ENCODE measurements at regions not wholly inside any gene's neighbourhood (a gene's known extent, or its start where the extent isn't known, plus 50 kb on each side); places are given as distances from the start of the nearest gene placed in this dataset.

GRCh38 chr1:55552636-55553035 is 337.5 kb upstream of the USP24 start (continued):
- TF ChIP-seq BRCA1 (IDR thresholded peaks at IDR 0.05; ENCODE audit: low read depth, low read length) = no peak
- TF ChIP-seq BACH1 (IDR thresholded peaks at IDR 0.05; ENCODE audit: borderline replicate concordance) = no peak
- TF ChIP-seq RFX5 (IDR thresholded peaks at IDR 0.05; ENCODE audit: low read depth, low read length) = no peak
- no peak for TF ChIP-seq ETV6 (conservative IDR thresholded peaks at IDR 0.05 in 1 of 2, IDR thresholded peaks at IDR 0.05 in 1 of 2; ENCODE audit: borderline replicate concordance in 1 of 2, low read depth in 1 of 2)
- TF ChIP-seq NFYA (IDR thresholded peaks at IDR 0.05; ENCODE audit: borderline replicate concordance, low read depth, low read length) = no peak

- ATAC-seq = no peak
- SMC1A ChIA-PET (ENCODE audit: uncharacterized antibody, unreplicated experiment) = no interaction called here
- no peak for DNase-seq (ENCODE audit: low read depth, low spot score)
- Histone ChIP-seq H3K9me3 (replicated peaks; ENCODE audit: control insufficient read depth, insufficient read depth, low read length) (no peaks in the 10 kb centered on the region), H4K20me1 (ENCODE audit: control insufficient read depth, insufficient read depth) (no peaks in the 10 kb centered on the region), H3K4me3 (no peak overlapping the region), H3K4me2 (ENCODE audit: control insufficient read depth, insufficient read depth) (no peak overlapping the region), H2AFZ (ENCODE audit: control insufficient read depth, low read depth, low read length) (no peak overlapping the region), H3K9ac (ENCODE audit: control insufficient read depth, insufficient read depth, low read length) (no peak overlapping the region), H3K27ac (ENCODE audit: control insufficient read depth, insufficient read depth) (no peak overlapping the region), H3K36me3 (ENCODE audit: control insufficient read depth in 2 of 2, insufficient read depth in 2 of 2, low read length in 1 of 2) (no peaks in the 10 kb centered on the region), H3K79me2 (ENCODE audit: control insufficient read depth, insufficient read depth, low read length) (no peaks in the 10 kb centered on the region), H3K27me3 (replicated peaks in 1 of 2; ENCODE audit: control insufficient read depth in 2 of 2, insufficient read depth in 2 of 2, low read length in 1 of 2) (no peaks in the 10 kb centered on the region), H3K4me1 (ENCODE audit: control insufficient read depth, insufficient read depth, low read length) (no peaks in the 10 kb centered on the region)
- intact Hi-C loops (cut with micrococcal nuclease; ENCODE audit: unreplicated experiment) = no loop called here
- WGBS (ENCODE audit: insufficient coverage, insufficient replicate concordance, low lambda C conversion rate, missing lambda C conversion rate) = 73% methylated on average over 6 of the region's 6 CpGs
- CTCF ChIA-PET = no interaction called here
- POLR2A ChIA-PET = no interaction called here
- in situ Hi-C loops (cut with MboI) = no loop called here
- RAD21 ChIA-PET (ENCODE audit: unreplicated experiment) = no interaction called here
- BruUV-seq (replicated peaks) = no TSS peak
- no peak for FAIRE-seq
- TF ChIP-seq SKIL (IDR thresholded peaks at IDR 0.05; ENCODE audit: low read depth, poor library complexity, severe bottlenecking) (no peak), IRF4 (IDR thresholded peaks at IDR 0.05; ENCODE audit: low read depth, low read length) (no peak), E4F1 (IDR thresholded peaks at IDR 0.05; ENCODE audit: borderline replicate concordance, partially characterized antibody) (no peak), WRNIP1 (IDR thresholded peaks at IDR 0.05; ENCODE audit: borderline replicate concordance, low read depth, low read length) (no peak), TCF3 (IDR thresholded peaks at IDR 0.05; ENCODE audit: borderline replicate concordance, insufficient read depth, low read depth, low read length) (no peak), BCL11A (IDR thresholded peaks at IDR 0.05; ENCODE audit: low read depth, low read length) (no peak), BCLAF1 (IDR thresholded peaks at IDR 0.05) (no peak), PAX8 (IDR thresholded peaks at IDR 0.05) (no peak), PAX5 (IDR thresholded peaks at IDR 0.05; ENCODE audit: borderline replicate concordance, low read depth, low read length) (no peak), YBX1 (IDR thresholded peaks at IDR 0.05) (no peak), USF1 (IDR thresholded peaks at IDR 0.05; ENCODE audit: borderline replicate concordance, extremely low read length, insufficient read depth, low read depth, low read length) (no peak)
Observed at GRCh38 chr1:55547405-55547804, 332.2 kb upstream of the USP24 start.
